Neural progenitor cell (in vitro differentiated cells): ENCODE measurements at regions not wholly inside any gene's neighbourhood (a gene's known extent, or its start where the extent isn't known, plus 50 kb on each side); places are given as distances from the start of the nearest gene placed in this dataset.

Experiments
- DNase-seq: peaks from one replicate; pipeline ENCODE4 v3.0.0-alpha.2; 2016; ENCODE audit warnings: low spot score
- H2AFZ ChIP-seq: fragments of 200-600 bp; sonication (generic); replicated peaks from 2 replicates; pipeline ENCODE4 v1.6.1; 2016; ENCODE audit warnings: antibody characterized with exemption
- H3F3A ChIP-seq: fragments of 200-600 bp; sonication (generic); 2 replicates; pipeline ENCODE4 v1.6.1; 2016; ENCODE audit warnings: antibody characterized with exemption, low read depth
- H3K27ac ChIP-seq: fragments of 200-600 bp; sonication (generic); 2 replicates; pipeline ENCODE4 v1.5.1; 2016; ENCODE audit warnings: mild to moderate bottlenecking
- H3K27me3 ChIP-seq: fragments of 200-600 bp; sonication (generic); 2 replicates; pipeline ENCODE4 v1.6.1; 2016; ENCODE audit warnings: mild to moderate bottlenecking, moderate library complexity
- H3K36me3 ChIP-seq: fragments of 200-600 bp; sonication (generic); 2 replicates; pipeline ENCODE4 v1.5.1; 2016
- H3K4me1 ChIP-seq: fragments of 200-600 bp; sonication (generic); 2 replicates; pipeline ENCODE4 v1.6.1; 2016; ENCODE audit warnings: mixed run types
- H3K4me2 ChIP-seq: fragments of 200-600 bp; sonication (generic); 2 replicates; pipeline ENCODE4 v1.6.1; 2016
- H3K4me3 ChIP-seq: fragments of 200-600 bp; sonication (generic); 2 replicates; pipeline ENCODE4 v1.5.1; 2016
- H3K79me2 ChIP-seq: fragments of 200-600 bp; sonication (generic); 2 replicates; pipeline ENCODE4 v1.6.1; 2016; ENCODE audit warnings: low read depth
- H3K9ac ChIP-seq: fragments of 200-600 bp; sonication (generic); 2 replicates; pipeline ENCODE4 v1.6.1; 2016
- H3K9me3 ChIP-seq: fragments of 200-600 bp; sonication (generic); 2 replicates; pipeline ENCODE4 v1.5.1; 2016; ENCODE audit warnings: low read depth
- H4K20me1 ChIP-seq: fragments of 200-600 bp; sonication (generic); 2 replicates; pipeline ENCODE4 v1.6.1; 2016; ENCODE audit warnings: low read depth
- H3K27ac Mint-ChIP-seq: 3 replicates; pipeline ENCODE4 v1.8.0; 2021; ENCODE audit warnings: mixed read lengths
- H3K27me3 Mint-ChIP-seq: 2 replicates; pipeline ENCODE4 v1.8.0; 2022; ENCODE audit warnings: low read depth, mild to moderate bottlenecking, inconsistent platforms, moderate library complexity, mixed read lengths; ENCODE audit not compliant: insufficient read depth
- H3K36me3 Mint-ChIP-seq: 3 replicates; pipeline ENCODE4 v1.8.0; 2021; ENCODE audit warnings: mixed read lengths
- H3K4me1 Mint-ChIP-seq: 3 replicates; pipeline ENCODE4 v1.8.0; 2021; ENCODE audit warnings: mixed read lengths
- H3K4me3 Mint-ChIP-seq: 3 replicates; pipeline ENCODE4 v1.8.0; 2021; ENCODE audit warnings: mild to moderate bottlenecking, moderate library complexity, mixed read lengths
- H3K9me3 Mint-ChIP-seq: 3 replicates; pipeline ENCODE4 v1.8.0; 2020; ENCODE audit warnings: mixed read lengths
- EZH2 ChIP-seq: fragments of 200-600 bp; sonication (generic); IDR thresholded peaks from 2 replicates; pipeline ENCODE4 v1.6.1; 2017; ENCODE audit warnings: antibody characterized with exemption, mild to moderate bottlenecking, moderate library complexity
- EZH2phosphoT487 ChIP-seq: fragments of 200-600 bp; sonication (generic); IDR thresholded peaks from 2 replicates; pipeline ENCODE4 v1.6.1; 2017; ENCODE audit warnings: antibody characterized with exemption
- TF ChIP-seq, protein P1 (sequence below): fragments of 200-600 bp; sonication (generic); IDR thresholded peaks from 2 replicates; pipeline ENCODE4 v1.5.1; 2017; ENCODE audit warnings: antibody characterized with exemption, mild to moderate bottlenecking

DNA sequence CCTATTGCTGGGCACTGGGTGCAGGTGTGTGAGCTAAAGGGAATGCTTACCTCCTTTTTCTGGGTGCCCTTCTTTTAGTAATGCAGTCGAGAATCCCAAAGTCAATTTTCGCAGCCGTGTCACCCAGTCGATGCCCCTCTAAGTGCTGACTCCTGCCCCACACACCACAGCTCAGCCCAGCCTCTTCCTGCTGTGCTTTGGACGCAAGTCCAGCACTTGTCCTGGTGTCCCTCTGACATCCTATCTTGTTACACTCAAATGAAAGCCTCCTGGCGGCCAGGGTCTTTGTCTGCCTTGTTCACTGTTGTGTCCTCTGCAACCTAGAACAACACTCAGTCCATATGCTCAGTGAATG is 58.5 kb upstream of the RUNX3 start:
- Histone ChIP-seq H3K27ac (no peak overlapping the region), H3K9ac (no peak overlapping the region), H3K79me2 (no peaks in the 10 kb centered on the region), H2AFZ (no peak overlapping the region), H3K4me1 (peaks cover 8% of the 10 kb centered on the region), H3K9me3 (no peaks in the 10 kb centered on the region), H3K27me3 (no peaks in the 10 kb centered on the region), H3F3A (peaks cover 10% of the 10 kb centered on the region), H3K4me3 (no peak overlapping the region), H4K20me1 (no peaks in the 10 kb centered on the region), H3K36me3 (no peaks in the 10 kb centered on the region), H3K4me2 (no peak overlapping the region)
- Mint-ChIP-seq H3K27me3 (peaks cover 17% of the 10 kb centered on the region), H3K9me3 (no peaks in the 10 kb centered on the region), H3K4me3 (peak overlapping the region; percentile 23), H3K4me1 (peaks cover 28% of the 10 kb centered on the region), H3K27ac (peak overlapping the region; percentile 90), H3K36me3 (no peaks in the 10 kb centered on the region)
- no peak for TF ChIP-seq EZH2phosphoT487
- TF ChIP-seq, protein P1, sequence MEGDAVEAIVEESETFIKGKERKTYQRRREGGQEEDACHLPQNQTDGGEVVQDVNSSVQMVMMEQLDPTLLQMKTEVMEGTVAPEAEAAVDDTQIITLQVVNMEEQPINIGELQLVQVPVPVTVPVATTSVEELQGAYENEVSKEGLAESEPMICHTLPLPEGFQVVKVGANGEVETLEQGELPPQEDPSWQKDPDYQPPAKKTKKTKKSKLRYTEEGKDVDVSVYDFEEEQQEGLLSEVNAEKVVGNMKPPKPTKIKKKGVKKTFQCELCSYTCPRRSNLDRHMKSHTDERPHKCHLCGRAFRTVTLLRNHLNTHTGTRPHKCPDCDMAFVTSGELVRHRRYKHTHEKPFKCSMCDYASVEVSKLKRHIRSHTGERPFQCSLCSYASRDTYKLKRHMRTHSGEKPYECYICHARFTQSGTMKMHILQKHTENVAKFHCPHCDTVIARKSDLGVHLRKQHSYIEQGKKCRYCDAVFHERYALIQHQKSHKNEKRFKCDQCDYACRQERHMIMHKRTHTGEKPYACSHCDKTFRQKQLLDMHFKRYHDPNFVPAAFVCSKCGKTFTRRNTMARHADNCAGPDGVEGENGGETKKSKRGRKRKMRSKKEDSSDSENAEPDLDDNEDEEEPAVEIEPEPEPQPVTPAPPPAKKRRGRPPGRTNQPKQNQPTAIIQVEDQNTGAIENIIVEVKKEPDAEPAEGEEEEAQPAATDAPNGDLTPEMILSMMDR = no peak
- no peak for TF ChIP-seq EZH2
- no peak for DNase-seq

DNA sequence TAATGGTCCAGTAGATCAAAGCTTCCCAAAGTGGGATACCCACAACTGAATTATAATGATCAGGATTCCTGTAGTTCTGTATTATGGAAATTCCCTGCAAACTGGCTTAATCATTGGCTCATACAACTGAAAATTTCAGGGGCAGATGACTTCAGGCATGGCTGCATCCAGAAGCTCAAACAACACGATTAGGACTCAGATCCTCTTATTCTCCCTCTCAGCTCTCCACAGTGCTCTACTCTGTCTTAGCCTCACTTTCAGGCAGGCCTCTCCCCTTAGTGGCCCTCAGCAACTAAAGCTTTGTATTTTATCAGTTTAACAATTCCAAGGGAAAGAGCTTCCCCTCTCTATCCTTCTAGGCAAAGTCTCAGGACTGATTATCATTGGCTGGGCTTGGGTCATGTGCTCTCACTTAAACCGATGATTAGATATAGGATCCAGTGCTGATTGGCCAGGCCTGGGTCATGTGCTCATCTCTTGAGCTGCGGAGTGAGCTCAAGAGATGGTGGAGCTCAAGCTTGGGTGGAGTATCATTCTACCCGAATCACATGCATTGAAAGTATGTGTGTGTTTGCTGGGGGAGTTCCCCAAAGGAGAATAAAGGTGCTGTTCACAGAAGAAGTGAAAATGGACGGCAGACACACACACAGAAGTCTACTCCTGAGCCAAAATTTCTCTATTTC is 57.9 kb upstream of the RUNX3 start:
- no peak overlapping the region for H3K9ac ChIP-seq
- no peaks in the 10 kb centered on the region for H3K36me3 ChIP-seq
- H3K9me3 ChIP-seq = no peaks in the 10 kb centered on the region
- no peak overlapping the region for H3K27ac ChIP-seq
- peaks cover 8% of the 10 kb centered on the region for H3K4me1 ChIP-seq
- Mint-ChIP-seq H3K4me1 (peaks cover 28% of the 10 kb centered on the region), H3K36me3 (no peaks in the 10 kb centered on the region), H3K27me3 (peaks cover 17% of the 10 kb centered on the region), H3K9me3 (no peaks in the 10 kb centered on the region), H3K4me3 (peak overlapping the region; percentile 24), H3K27ac (no peak overlapping the region)
- no peak overlapping the region for H3K4me3 ChIP-seq
- DNase-seq = no peak
- H3K4me2 ChIP-seq = no peak overlapping the region
- no peak overlapping the region for H2AFZ ChIP-seq
- H3K79me2 ChIP-seq = no peaks in the 10 kb centered on the region
- H4K20me1 ChIP-seq = no peaks in the 10 kb centered on the region
- no peaks in the 10 kb centered on the region for H3K27me3 ChIP-seq
- TF ChIP-seq EZH2phosphoT487 (no peak), EZH2 (no peak)
- TF ChIP-seq, protein P1 = no peak
- H3F3A ChIP-seq = peaks cover 10% of the 10 kb centered on the region

DNA sequence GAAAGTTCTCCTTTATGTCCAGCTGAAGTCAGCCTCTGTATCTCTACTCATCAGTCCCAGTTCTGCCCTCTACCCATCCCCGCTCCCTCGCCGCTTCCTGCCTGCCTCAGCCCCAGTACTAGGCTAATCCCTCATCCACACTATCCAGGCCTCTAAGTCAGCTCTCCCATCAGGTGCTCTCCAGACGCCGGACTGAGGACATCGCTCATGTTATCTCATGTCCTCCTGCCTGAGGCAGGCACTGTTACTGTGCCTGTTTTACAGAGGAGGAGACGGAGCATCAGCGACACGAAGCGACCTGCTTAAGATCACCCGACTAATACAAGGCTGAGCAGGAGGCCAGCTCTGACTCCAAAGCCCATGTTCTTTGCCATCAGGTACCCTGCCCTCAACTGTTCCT is 57.3 kb upstream of the RUNX3 start:
- Mint-ChIP-seq H3K4me3 (no peak overlapping the region), H3K27ac (peak overlapping the region; percentile 26), H3K36me3 (no peaks in the 10 kb centered on the region), H3K4me1 (peaks cover 28% of the 10 kb centered on the region), H3K27me3 (peaks cover 15% of the 10 kb centered on the region), H3K9me3 (no peaks in the 10 kb centered on the region)
- H2AFZ ChIP-seq = no peak overlapping the region
- no peak overlapping the region for H3K4me2 ChIP-seq
- H3K4me3 ChIP-seq = no peak overlapping the region
- H3K36me3 ChIP-seq = no peaks in the 10 kb centered on the region
- TF ChIP-seq EZH2phosphoT487 (no peak), EZH2 (no peak)
- TF ChIP-seq, protein P1 = no peak
- no peaks in the 10 kb centered on the region for H3K79me2 ChIP-seq
- H3K9ac ChIP-seq = no peak overlapping the region
- no peak for DNase-seq
- peaks cover 8% of the 10 kb centered on the region for H3K4me1 ChIP-seq
- no peak overlapping the region for H3K27ac ChIP-seq
- peaks cover 10% of the 10 kb centered on the region for H3F3A ChIP-seq
- no peaks in the 10 kb centered on the region for H3K9me3 ChIP-seq
- H3K27me3 ChIP-seq = no peaks in the 10 kb centered on the region
- H4K20me1 ChIP-seq = no peaks in the 10 kb centered on the region
